Large intestine (tissue), 3 donors: ENCODE measurements at regions not wholly inside any gene's neighbourhood (a gene's known extent, or its start where the extent isn't known, plus 50 kb on each side); places are given as distances from the start of the nearest gene placed in this dataset.
A peak's percentile ranks its signal among the peaks of the same experiment; 100 is the strongest.

ENCODE experiments used
- DNase-seq, 2 donors: peaks; one replicate each; pipeline versions ENCODE4 v3.0.0 to v3.0.0-alpha.2; 2013
- H3K27ac ChIP-seq: one replicate; pipeline ENCODE4 v1.5.1; 2013; ENCODE audit warnings: low read length
- H3K27me3 ChIP-seq: 2 replicates; pipeline ENCODE4 v1.6.1; 2013; ENCODE audit warnings: low read length; ENCODE audit not compliant: control insufficient read depth, insufficient read depth
- H3K36me3 ChIP-seq: 2 replicates; pipeline ENCODE4 v1.6.1; 2013; ENCODE audit warnings: low read length; ENCODE audit not compliant: control insufficient read depth, insufficient read depth
- H3K4me1 ChIP-seq: one replicate; pipeline ENCODE4 v1.6.1; 2013; ENCODE audit warnings: low read length; ENCODE audit not compliant: control insufficient read depth, insufficient read depth
- H3K4me3 ChIP-seq: one replicate; pipeline ENCODE4 v1.5.1; 2013; ENCODE audit warnings: low read length
- H3K9me3 ChIP-seq: one replicate; pipeline ENCODE4 v1.6.1; 2013; ENCODE audit warnings: mild to moderate bottlenecking, low read depth, low read length, moderate library complexity; ENCODE audit not compliant: control insufficient read depth
- WGBS: methylation state at CpG from one replicate; pipeline ENCODE4 v1.1.5; 2013; ENCODE audit warnings: low lambda C conversion rate; ENCODE audit not compliant: insufficient coverage; 5-methylcytosine and 5-hydroxymethylcytosine counted together

- no peaks in the 10 kb centered on the region for H3K9me3 ChIP-seq
- H3K36me3 ChIP-seq = no peaks in the 10 kb centered on the region
- no peaks in the 10 kb centered on the region for H3K27me3 ChIP-seq
- WGBS = 100% methylated on average over 1 of the region's 3 CpGs
- no peaks in the 10 kb centered on the region for H3K4me1 ChIP-seq
- H3K4me3 ChIP-seq = no peak overlapping the region
- DNase-seq = no peak
- H3K27ac ChIP-seq = no peak overlapping the region
These were observed 252.8 kb downstream of the MTX2 start for GRCh38 chr2:176521878-176522670.

GRCh38 chr2:176525086-176525485 is 255.8 kb downstream of the MTX2 start:
- no peak overlapping the region for H3K4me3 ChIP-seq
- no peaks in the 10 kb centered on the region for H3K9me3 ChIP-seq
- no peak for DNase-seq
- no peak overlapping the region for H3K27ac ChIP-seq
- H3K27me3 ChIP-seq = peaks cover 9% of the 10 kb centered on the region
- H3K36me3 ChIP-seq = no peaks in the 10 kb centered on the region
- H3K4me1 ChIP-seq = no peaks in the 10 kb centered on the region
- 90% methylated on average over 1 of the region's 2 CpGs for WGBS

- Histone ChIP-seq H3K27me3 (peaks cover 10% of the 10 kb centered on the region), H3K27ac (no peak overlapping the region), H3K4me1 (no peaks in the 10 kb centered on the region), H3K4me3 (no peak overlapping the region), H3K9me3 (no peaks in the 10 kb centered on the region), H3K36me3 (no peaks in the 10 kb centered on the region)
- WGBS = 94% methylated on average over 3 of the region's 6 CpGs
- peak in 1 of 2 donors; percentile 34 for DNase-seq
These were observed 258.0 kb downstream of the MTX2 start for GRCh38 chr2:176526995-176527901.

GRCh38 chr2:176531608-176532007 is 262.4 kb downstream of the MTX2 start:
- H3K36me3 ChIP-seq = no peaks in the 10 kb centered on the region
- 100% methylated on average over 2 of the region's 4 CpGs for WGBS

GRCh38 chr2:176533505-176534193 is 264.4 kb downstream of the MTX2 start:
- no peak for DNase-seq
- Histone ChIP-seq H3K36me3 (no peaks in the 10 kb centered on the region), H3K4me1 (no peaks in the 10 kb centered on the region), H3K27me3 (peaks cover 16% of the 10 kb centered on the region), H3K9me3 (no peaks in the 10 kb centered on the region), H3K27ac (no peak overlapping the region), H3K4me3 (no peak overlapping the region)
- 88% methylated on average over 1 of the region's 4 CpGs for WGBS

More at GRCh38 chr2:176531608-176532007, 262.4 kb downstream of the MTX2 start:
- no peaks in the 10 kb centered on the region for H3K9me3 ChIP-seq
- no peaks in the 10 kb centered on the region for H3K4me1 ChIP-seq
- H3K27ac ChIP-seq = no peak overlapping the region
- peaks cover 13% of the 10 kb centered on the region for H3K27me3 ChIP-seq
- no peak overlapping the region for H3K4me3 ChIP-seq
- DNase-seq = no peak

- H3K9me3 ChIP-seq = no peaks in the 10 kb centered on the region
- H3K27me3 ChIP-seq = peaks cover 11% of the 10 kb centered on the region
- WGBS = no CpG with 5 or more reads among the region's 9 CpGs
- H3K4me3 ChIP-seq = no peak overlapping the region
- no peak for DNase-seq
- no peaks in the 10 kb centered on the region for H3K36me3 ChIP-seq
- H3K27ac ChIP-seq = no peak overlapping the region
- H3K4me1 ChIP-seq = no peaks in the 10 kb centered on the region
These were observed 265.7 kb downstream of the MTX2 start for GRCh38 chr2:176534798-176535466.

GRCh38 chr2:176535467-176536113 is 266.3 kb downstream of the MTX2 start:
- no CpG with 5 or more reads among the region's 5 CpGs for WGBS
- Histone ChIP-seq H3K4me1 (no peaks in the 10 kb centered on the region), H3K9me3 (no peaks in the 10 kb centered on the region), H3K4me3 (no peak overlapping the region), H3K36me3 (no peaks in the 10 kb centered on the region), H3K27me3 (peaks cover 10% of the 10 kb centered on the region), H3K27ac (no peak overlapping the region)
- no peak for DNase-seq

- H3K27ac ChIP-seq = no peak overlapping the region
- no peak for DNase-seq
- no peak overlapping the region for H3K4me3 ChIP-seq
- WGBS = no CpG with 5 or more reads among the region's 3 CpGs
- no peaks in the 10 kb centered on the region for H3K9me3 ChIP-seq
- peaks cover 10% of the 10 kb centered on the region for H3K27me3 ChIP-seq
- H3K36me3 ChIP-seq = no peaks in the 10 kb centered on the region
- no peaks in the 10 kb centered on the region for H3K4me1 ChIP-seq
These were observed 267.3 kb downstream of the MTX2 start for GRCh38 chr2:176536439-176537133.

GRCh38 chr2:176537932-176538331 is 268.7 kb downstream of the MTX2 start:
- Histone ChIP-seq H3K4me1 (no peaks in the 10 kb centered on the region), H3K27ac (no peak overlapping the region), H3K9me3 (no peaks in the 10 kb centered on the region), H3K4me3 (no peak overlapping the region), H3K36me3 (no peaks in the 10 kb centered on the region), H3K27me3 (peaks cover 10% of the 10 kb centered on the region)
- 100% methylated on average over 2 of the region's 3 CpGs for WGBS
- no peak for DNase-seq
